Erythroblast (primary cell): ENCODE measurements at regions not wholly inside any gene's neighbourhood (a gene's known extent, or its start where the extent isn't known, plus 50 kb on each side); places are given as distances from the start of the nearest gene placed in this dataset.

ENCODE experiments used
- GATA1 ChIP-seq: IDR thresholded peaks from 2 replicates; pipeline ENCODE4 v1.6.1; 2011; ENCODE audit warnings: low read depth, mild to moderate bottlenecking, control low read depth, low read length, moderate library complexity
- POLR2A ChIP-seq: IDR thresholded peaks from 2 replicates; pipeline ENCODE4 v1.6.1; 2011; ENCODE audit warnings: mild to moderate bottlenecking, low read length

GRCh38 chr2:128425216-128425615 lies 106.5 kb upstream of the HS6ST1 start:
- TF ChIP-seq POLR2A (no peak), GATA1 (no peak)
